B cell (primary cell): ENCODE measurements at regions not wholly inside any gene's neighbourhood (a gene's known extent, or its start where the extent isn't known, plus 50 kb on each side); places are given as distances from the start of the nearest gene placed in this dataset.

Experiments used
- ATAC-seq: fragments of 200-7000 bp; cut with Tn5 transposase; one replicate; pipeline ENCODE4 v1.10.0; 2021; ENCODE audit warnings: low read depth, mild to moderate bottlenecking, moderate number of reproducible peaks, moderate library complexity
- CTCF ChIA-PET: fragments of 350-600 bp; sonication (Branson Sonifier 250); formaldehyde crosslinking; loops from one replicate; lab custom pipeline; 2021; ENCODE audit warnings: antibody characterized with exemption, inconsistent platforms; lab: Charles Lee
- POLR2A ChIA-PET: fragments of 350-600 bp; sonication (Branson Sonifier 250); formaldehyde crosslinking; loops from one replicate; lab custom pipeline; 2021; ENCODE audit warnings: antibody characterized with exemption; lab: Charles Lee
- DNase-seq: peaks from one replicate; pipeline ENCODE4 v3.0.0; 2013
- H2AFZ ChIP-seq: 2 replicates; pipeline ENCODE4 v1.6.1; 2012; ENCODE audit warnings: mild to moderate bottlenecking, low read depth, low read length; ENCODE audit not compliant: insufficient read depth, poor library complexity, severe bottlenecking
- H3K27ac ChIP-seq, 2 donors: 1 replicate in 1 of 2; 2 replicates in 1 of 2; pipeline ENCODE4 v1.5.1; 2012 to 2013; ENCODE audit warnings: low read length in 2 of 2, mild to moderate bottlenecking in 2 of 2, moderate library complexity in 1 of 2
- H3K27me3 ChIP-seq, 4 experiments: fragments of 200-600 bp in 1 of 4; sonication (generic) in 1 of 4; replicated peaks in 1 of 4; 1 replicate in 2 of 4; 2 replicates in 2 of 4; pipeline versions ENCODE4 v1.6.1 to v1.7.0; 2013 to 2016; ENCODE audit warnings: low read length in 3 of 4, mild to moderate bottlenecking in 2 of 4, mixed read lengths in 1 of 4, moderate library complexity in 1 of 4; ENCODE audit not compliant: insufficient read depth in 4 of 4, control insufficient read depth in 3 of 4; ENCODE audit errors: control extremely low read depth in 1 of 4
- H3K36me3 ChIP-seq, 2 experiments: replicated peaks in 1 of 2; 1 replicate in 1 of 2; 2 replicates in 1 of 2; pipeline versions ENCODE4 v1.6.1 to v1.7.1; 2013; ENCODE audit warnings: low read length in 1 of 2; ENCODE audit not compliant: insufficient read depth in 2 of 2, control insufficient read depth in 1 of 2; ENCODE audit errors: control extremely low read depth in 1 of 2, extremely low read depth in 1 of 2
- H3K4me1 ChIP-seq, 2 donors: fragments of 200-600 bp in 1 of 2; sonication (generic) in 1 of 2; 1 replicate in 1 of 2; 2 replicates in 1 of 2; pipeline versions ENCODE4 v1.5.1 to v1.6.1; 2013 to 2017; ENCODE audit warnings: low read length in 2 of 2; ENCODE audit not compliant: control insufficient read depth in 2 of 2, insufficient read depth in 2 of 2
- H3K4me2 ChIP-seq: replicated peaks from 2 replicates; pipeline ENCODE3; 2012; ENCODE audit warnings: mild to moderate bottlenecking, low read depth, low read length; ENCODE audit not compliant: poor library complexity, severe bottlenecking
- H3K4me3 ChIP-seq, 5 experiments: fragments of 200-600 bp in 1 of 5; sonication (generic) in 1 of 5; 1 replicate in 3 of 5; 2 replicates in 2 of 5; pipeline versions ENCODE4 v1.5.1 to v1.7.0; 2011 to 2016; ENCODE audit warnings: low read length in 4 of 5, mild to moderate bottlenecking in 4 of 5, low read depth in 2 of 5, control low read depth in 1 of 5, moderate library complexity in 1 of 5; ENCODE audit not compliant: insufficient read depth in 1 of 5; ENCODE audit errors: control extremely low read depth in 1 of 5, extremely low read depth in 1 of 5
- H3K79me2 ChIP-seq: fragments of 200-600 bp; sonication (generic); one replicate; pipeline ENCODE4 v1.6.0; 2016; ENCODE audit warnings: low read length; ENCODE audit not compliant: control insufficient read depth, insufficient read depth
- H3K9ac ChIP-seq: fragments of 200-600 bp; sonication (generic); 2 replicates; pipeline ENCODE4 v1.6.1; 2017; ENCODE audit warnings: mild to moderate bottlenecking, low read length, moderate library complexity
- H3K9me3 ChIP-seq, 3 donors: one replicate each; pipeline versions ENCODE4 v1.6.1 to v1.7.1; 2013; ENCODE audit warnings: low read length in 2 of 3; ENCODE audit not compliant: control insufficient read depth in 2 of 3, insufficient read depth in 1 of 3; ENCODE audit errors: control extremely low read depth in 1 of 3
- H4K20me1 ChIP-seq: 2 replicates; pipeline ENCODE4 v1.6.0; 2012; ENCODE audit warnings: mild to moderate bottlenecking, low read length; ENCODE audit not compliant: insufficient read depth, control insufficient read depth, poor library complexity, severe bottlenecking
- H3K27ac Mint-ChIP-seq: one replicate; pipeline ENCODE4 v1.8.0; 2021; ENCODE audit warnings: mixed read lengths
- H3K27me3 Mint-ChIP-seq: one replicate; pipeline ENCODE4 v1.8.0; 2021; ENCODE audit warnings: mixed read lengths
- H3K4me1 Mint-ChIP-seq: one replicate; pipeline ENCODE4 v1.8.0; 2021; ENCODE audit warnings: mixed read lengths
- H3K4me3 Mint-ChIP-seq: one replicate; pipeline ENCODE4 v1.8.0; 2021; ENCODE audit warnings: mixed read lengths
- H3K9me3 Mint-ChIP-seq: one replicate; pipeline ENCODE4 v1.8.0; 2022; ENCODE audit warnings: mixed read lengths; ENCODE audit not compliant: insufficient read depth
- EZH2 ChIP-seq: IDR thresholded peaks from 2 replicates; pipeline ENCODE4 v1.6.1; 2012; ENCODE audit warnings: borderline replicate concordance, low read depth, mild to moderate bottlenecking, moderate library complexity, low read length; ENCODE audit not compliant: insufficient read depth, poor library complexity, severe bottlenecking
- WGBS: methylation state at CpG from one replicate; pipeline ENCODE4 v1.1.5; 2013; ENCODE audit warnings: missing lambda C conversion rate; ENCODE audit not compliant: insufficient coverage; 5-methylcytosine and 5-hydroxymethylcytosine counted together
- intact Hi-C: fragments of 100-400 bp; cut with micrococcal nuclease; formaldehyde crosslinking; loops from one replicate; pipeline ENCODE4 v1.10.0; 2022
- TF ChIP-seq, protein P1 (sequence below): fragments of 200-600 bp; IDR thresholded peaks from one replicate; pipeline ENCODE4 v1.8.0; 2022; ENCODE audit warnings: antibody characterized with exemption, mild to moderate bottlenecking

GRCh38 chr3:31252216-31253185 lies 280.2 kb upstream of the STT3B start:
- DNase-seq: no peak
- Histone ChIP-seq H3K4me3 (no peak overlapping the region), H3K27ac (no peak overlapping the region), H3K4me1 (no peaks in the 10 kb centered on the region), H2AFZ (no peak overlapping the region), H3K4me2 (no peak overlapping the region), H4K20me1 (no peaks in the 10 kb centered on the region), H3K36me3 (no peaks in the 10 kb centered on the region), H3K27me3 (no peaks in the 10 kb centered on the region), H3K9me3 (no peaks in the 10 kb centered on the region), H3K79me2 (no peaks in the 10 kb centered on the region), H3K9ac (no peak overlapping the region)
- no peak overlapping the region for H3K27ac Mint-ChIP-seq
- no peaks in the 10 kb centered on the region for H3K27me3 Mint-ChIP-seq
- no peak for TF ChIP-seq EZH2
- TF ChIP-seq, protein P1, sequence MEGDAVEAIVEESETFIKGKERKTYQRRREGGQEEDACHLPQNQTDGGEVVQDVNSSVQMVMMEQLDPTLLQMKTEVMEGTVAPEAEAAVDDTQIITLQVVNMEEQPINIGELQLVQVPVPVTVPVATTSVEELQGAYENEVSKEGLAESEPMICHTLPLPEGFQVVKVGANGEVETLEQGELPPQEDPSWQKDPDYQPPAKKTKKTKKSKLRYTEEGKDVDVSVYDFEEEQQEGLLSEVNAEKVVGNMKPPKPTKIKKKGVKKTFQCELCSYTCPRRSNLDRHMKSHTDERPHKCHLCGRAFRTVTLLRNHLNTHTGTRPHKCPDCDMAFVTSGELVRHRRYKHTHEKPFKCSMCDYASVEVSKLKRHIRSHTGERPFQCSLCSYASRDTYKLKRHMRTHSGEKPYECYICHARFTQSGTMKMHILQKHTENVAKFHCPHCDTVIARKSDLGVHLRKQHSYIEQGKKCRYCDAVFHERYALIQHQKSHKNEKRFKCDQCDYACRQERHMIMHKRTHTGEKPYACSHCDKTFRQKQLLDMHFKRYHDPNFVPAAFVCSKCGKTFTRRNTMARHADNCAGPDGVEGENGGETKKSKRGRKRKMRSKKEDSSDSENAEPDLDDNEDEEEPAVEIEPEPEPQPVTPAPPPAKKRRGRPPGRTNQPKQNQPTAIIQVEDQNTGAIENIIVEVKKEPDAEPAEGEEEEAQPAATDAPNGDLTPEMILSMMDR: no peak
- H3K9me3 Mint-ChIP-seq: no peaks in the 10 kb centered on the region
- ChIA-PET CTCF (no interaction called here), POLR2A (no interaction called here)
- WGBS: 100% methylated on average over 2 of the region's 6 CpGs
- H3K4me3 Mint-ChIP-seq: no peak overlapping the region
- intact Hi-C loops: no loop called here
- H3K4me1 Mint-ChIP-seq: no peaks in the 10 kb centered on the region
- ATAC-seq: no peak

DNA sequence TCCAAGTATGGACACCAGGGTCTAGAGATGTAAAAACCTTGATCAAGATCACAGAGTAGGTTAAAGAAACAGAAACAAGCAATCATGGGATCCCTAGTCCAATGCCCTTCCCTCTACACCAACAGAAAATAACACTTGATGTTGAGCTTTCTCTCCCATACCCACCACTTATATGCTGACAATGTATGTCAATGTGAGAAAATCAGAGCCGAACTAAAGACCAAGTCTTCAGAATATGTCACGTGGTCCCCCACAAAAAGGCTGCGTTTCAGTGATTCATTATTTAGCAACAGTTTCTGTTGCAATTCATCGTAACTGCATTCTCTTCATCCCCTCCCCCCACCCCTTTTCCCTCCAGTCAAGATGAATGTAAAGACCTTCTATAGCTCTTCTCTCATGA lies 278.9 kb upstream of the STT3B start:
- no peak overlapping the region for H3K9ac ChIP-seq
- no peaks in the 10 kb centered on the region for H3K79me2 ChIP-seq
- no peak overlapping the region for H3K4me2 ChIP-seq
- H3K27me3 ChIP-seq: no peaks in the 10 kb centered on the region
- H4K20me1 ChIP-seq: no peaks in the 10 kb centered on the region
- no peak overlapping the region for H2AFZ ChIP-seq
- ChIA-PET POLR2A (no interaction called here), CTCF (no interaction called here)
- 74% methylated on average over 3 of the region's 4 CpGs for WGBS
- intact Hi-C loops: no loop called here
- no peaks in the 10 kb centered on the region for H3K4me1 Mint-ChIP-seq
- ATAC-seq (no peak), DNase-seq (no peak)
- no peak overlapping the region for H3K27ac Mint-ChIP-seq
- H3K27ac ChIP-seq: no peak overlapping the region
- H3K4me1 ChIP-seq: no peaks in the 10 kb centered on the region
- H3K9me3 ChIP-seq: no peaks in the 10 kb centered on the region
- no peak for TF ChIP-seq EZH2
- TF ChIP-seq, protein P1: no peak
- no peaks in the 10 kb centered on the region for H3K36me3 ChIP-seq
- H3K4me3 ChIP-seq: no peak overlapping the region
- no peak overlapping the region for H3K4me3 Mint-ChIP-seq
- no peaks in the 10 kb centered on the region for H3K27me3 Mint-ChIP-seq
- H3K9me3 Mint-ChIP-seq: no peaks in the 10 kb centered on the region
